WTC11 (cell line): ENCODE measurements at regions not wholly inside any gene's neighbourhood (a gene's known extent, or its start where the extent isn't known, plus 50 kb on each side); places are given as distances from the start of the nearest gene placed in this dataset.

ENCODE experiments used
- ATAC-seq: fragments of 200-7000 bp; cut with Tn5 transposase; 2 replicates; pipeline ENCODE4 v1.10.0; 2021; ENCODE audit warnings: mild to moderate bottlenecking, moderate library complexity
- CTCF ChIA-PET: fragments of 300-600 bp; sonication (Branson Sonifier 250); formaldehyde crosslinking; loops from one replicate; lab custom pipeline; 2021; ENCODE audit warnings: antibody characterized with exemption; lab: Charles Lee
- POLR2A ChIA-PET: fragments of 350-600 bp; sonication (Branson Sonifier 250); formaldehyde crosslinking; loops from one replicate; lab custom pipeline; 2021; ENCODE audit warnings: antibody characterized with exemption; lab: Charles Lee
- DNase-seq: peaks from one replicate; pipeline ENCODE4 v3.0.0; 2021; ENCODE audit warnings: low spot score
- H3K27ac Mint-ChIP-seq: 2 replicates; pipeline ENCODE4 v1.8.0; 2021; ENCODE audit warnings: mixed read lengths
- H3K27me3 Mint-ChIP-seq: 2 replicates; pipeline ENCODE4 v1.8.0; 2021; ENCODE audit warnings: low read depth, mild to moderate bottlenecking, moderate library complexity, mixed read lengths
- H3K36me3 Mint-ChIP-seq: 2 replicates; pipeline ENCODE4 v1.8.0; 2021; ENCODE audit warnings: mixed read lengths
- H3K4me1 Mint-ChIP-seq: 2 replicates; pipeline ENCODE4 v1.8.0; 2022; ENCODE audit warnings: mixed read lengths
- H3K4me3 Mint-ChIP-seq: 2 replicates; pipeline ENCODE4 v1.8.0; 2021; ENCODE audit warnings: mild to moderate bottlenecking, moderate library complexity, mixed read lengths
- H3K9me3 Mint-ChIP-seq: 2 replicates; pipeline ENCODE4 v1.8.0; 2021; ENCODE audit warnings: mixed read lengths
- HMGA2 ChIP-seq: fragments of 250-450 bp; sonication (Bioruptor Pico); IDR thresholded peaks from 2 replicates; pipeline ENCODE4 v1.4.0; 2021; ENCODE audit warnings: mild to moderate bottlenecking, moderate library complexity
- JAZF1 ChIP-seq: fragments of 250-450 bp; sonication (Bioruptor Pico); IDR thresholded peaks from 2 replicates; pipeline ENCODE4 v1.9.0; 2021; ENCODE audit warnings: moderate library complexity, mild to moderate bottlenecking, inconsistent platforms
- MYBL2 ChIP-seq: sonication (generic); formaldehyde crosslinking; IDR thresholded peaks from 2 replicates; pipeline ENCODE4 v1.8.1; 2023; ENCODE audit warnings: mild to moderate bottlenecking, moderate library complexity, missing genetic modification reagents
- OVOL2 ChIP-seq: fragments of 250-450 bp; sonication (Bioruptor Pico); IDR thresholded peaks from 2 replicates; pipeline ENCODE4 v1.9.0; 2021; ENCODE audit warnings: mild to moderate bottlenecking, borderline replicate concordance
- PRRX2 ChIP-seq: fragments of 250-450 bp; sonication (Bioruptor Pico); IDR thresholded peaks from 2 replicates; pipeline ENCODE4 v1.8.0; 2021; ENCODE audit warnings: mild to moderate bottlenecking
- TF ChIP-seq, protein P1 (sequence below): sonication (generic); formaldehyde crosslinking; IDR thresholded peaks from 2 replicates; pipeline ENCODE4 v1.8.1; 2022; ENCODE audit warnings: low read depth, mild to moderate bottlenecking, moderate library complexity, missing genetic modification reagents, borderline replicate concordance
- TF ChIP-seq, protein P2 (sequence below): sonication (generic); formaldehyde crosslinking; IDR thresholded peaks from 2 replicates; pipeline ENCODE4 v1.8.1; 2023; ENCODE audit warnings: mild to moderate bottlenecking, missing genetic modification reagents
- TF ChIP-seq, protein P3 (sequence below): sonication (generic); formaldehyde crosslinking; IDR thresholded peaks from 2 replicates; pipeline ENCODE4 v1.8.0; 2023; ENCODE audit warnings: missing genetic modification reagents
- TF ChIP-seq, protein P4 (sequence below): fragments of 250-450 bp; sonication (Bioruptor Pico); IDR thresholded peaks from 2 replicates; pipeline ENCODE4 v1.9.0; 2021; ENCODE audit warnings: mild to moderate bottlenecking
- TF ChIP-seq, protein P5 (sequence below): sonication (generic); formaldehyde crosslinking; IDR thresholded peaks from 2 replicates; pipeline ENCODE4 v1.8.1; 2023; ENCODE audit warnings: mild to moderate bottlenecking, missing genetic modification reagents, moderate library complexity
- TF ChIP-seq, protein P6 (sequence below): sonication (generic); formaldehyde crosslinking; IDR thresholded peaks from 2 replicates; pipeline ENCODE4 v1.8.1; 2023; ENCODE audit warnings: mild to moderate bottlenecking, moderate library complexity, missing genetic modification reagents
- TF ChIP-seq, protein P7 (sequence below): sonication (generic); formaldehyde crosslinking; conservative IDR thresholded peaks from 2 replicates; pipeline ENCODE4 v1.8.1; 2023; ENCODE audit warnings: mild to moderate bottlenecking, low read depth, missing genetic modification reagents, moderate library complexity
- TF ChIP-seq, protein P8 (sequence below): sonication (generic); formaldehyde crosslinking; IDR thresholded peaks from 2 replicates; pipeline ENCODE4 v1.8.0; 2022; ENCODE audit warnings: mild to moderate bottlenecking, missing genetic modification reagents
- TF ChIP-seq, protein P9 (sequence below): sonication (generic); formaldehyde crosslinking; IDR thresholded peaks from 2 replicates; pipeline ENCODE4 v1.8.1; 2023; ENCODE audit warnings: mild to moderate bottlenecking, missing genetic modification reagents

DNA sequence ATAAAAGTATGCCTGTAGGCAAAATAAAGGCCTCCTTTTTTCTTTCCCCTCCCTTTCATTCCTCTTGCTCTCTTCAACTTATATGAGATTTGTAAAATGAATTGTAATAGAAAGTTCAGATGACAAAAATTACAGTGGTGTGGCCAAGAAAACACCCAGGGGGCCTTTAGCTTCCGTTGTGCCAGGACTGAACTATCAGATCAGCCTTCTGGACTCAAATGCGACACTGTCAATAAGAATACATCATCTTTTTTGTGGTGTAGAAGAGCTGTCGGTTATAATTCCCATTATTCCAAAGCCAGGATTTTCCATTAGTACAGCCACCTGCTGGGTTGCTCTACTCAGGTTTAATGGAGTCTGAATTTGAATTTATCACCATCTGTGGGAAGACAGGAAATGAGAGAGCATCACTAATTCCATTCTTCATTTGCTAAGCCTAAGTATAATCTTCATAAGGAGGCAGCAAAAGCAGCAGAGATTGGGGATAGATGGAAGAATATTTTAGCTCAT is 443.4 kb downstream of the ANXA1 start:
- Mint-ChIP-seq H3K4me1 (peaks cover 42% of the 10 kb centered on the region), H3K9me3 (no peaks in the 10 kb centered on the region), H3K27ac (no peak overlapping the region), H3K36me3 (no peaks in the 10 kb centered on the region), H3K4me3 (no peak overlapping the region), H3K27me3 (no peaks in the 10 kb centered on the region)
- TF ChIP-seq, protein P1, sequence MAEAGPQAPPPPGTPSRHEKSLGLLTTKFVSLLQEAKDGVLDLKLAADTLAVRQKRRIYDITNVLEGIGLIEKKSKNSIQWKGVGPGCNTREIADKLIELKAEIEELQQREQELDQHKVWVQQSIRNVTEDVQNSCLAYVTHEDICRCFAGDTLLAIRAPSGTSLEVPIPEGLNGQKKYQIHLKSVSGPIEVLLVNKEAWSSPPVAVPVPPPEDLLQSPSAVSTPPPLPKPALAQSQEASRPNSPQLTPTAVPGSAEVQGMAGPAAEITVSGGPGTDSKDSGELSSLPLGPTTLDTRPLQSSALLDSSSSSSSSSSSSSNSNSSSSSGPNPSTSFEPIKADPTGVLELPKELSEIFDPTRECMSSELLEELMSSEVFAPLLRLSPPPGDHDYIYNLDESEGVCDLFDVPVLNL (CRISPR knock-in tag), result no peak
- TF ChIP-seq, protein P2, sequence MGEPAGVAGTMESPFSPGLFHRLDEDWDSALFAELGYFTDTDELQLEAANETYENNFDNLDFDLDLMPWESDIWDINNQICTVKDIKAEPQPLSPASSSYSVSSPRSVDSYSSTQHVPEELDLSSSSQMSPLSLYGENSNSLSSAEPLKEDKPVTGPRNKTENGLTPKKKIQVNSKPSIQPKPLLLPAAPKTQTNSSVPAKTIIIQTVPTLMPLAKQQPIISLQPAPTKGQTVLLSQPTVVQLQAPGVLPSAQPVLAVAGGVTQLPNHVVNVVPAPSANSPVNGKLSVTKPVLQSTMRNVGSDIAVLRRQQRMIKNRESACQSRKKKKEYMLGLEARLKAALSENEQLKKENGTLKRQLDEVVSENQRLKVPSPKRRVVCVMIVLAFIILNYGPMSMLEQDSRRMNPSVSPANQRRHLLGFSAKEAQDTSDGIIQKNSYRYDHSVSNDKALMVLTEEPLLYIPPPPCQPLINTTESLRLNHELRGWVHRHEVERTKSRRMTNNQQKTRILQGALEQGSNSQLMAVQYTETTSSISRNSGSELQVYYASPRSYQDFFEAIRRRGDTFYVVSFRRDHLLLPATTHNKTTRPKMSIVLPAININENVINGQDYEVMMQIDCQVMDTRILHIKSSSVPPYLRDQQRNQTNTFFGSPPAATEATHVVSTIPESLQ, result no peak
- TF ChIP-seq OVOL2, result no peak
- TF ChIP-seq, protein P3, sequence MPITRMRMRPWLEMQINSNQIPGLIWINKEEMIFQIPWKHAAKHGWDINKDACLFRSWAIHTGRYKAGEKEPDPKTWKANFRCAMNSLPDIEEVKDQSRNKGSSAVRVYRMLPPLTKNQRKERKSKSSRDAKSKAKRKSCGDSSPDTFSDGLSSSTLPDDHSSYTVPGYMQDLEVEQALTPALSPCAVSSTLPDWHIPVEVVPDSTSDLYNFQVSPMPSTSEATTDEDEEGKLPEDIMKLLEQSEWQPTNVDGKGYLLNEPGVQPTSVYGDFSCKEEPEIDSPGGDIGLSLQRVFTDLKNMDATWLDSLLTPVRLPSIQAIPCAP, result no peak
- TF ChIP-seq, protein P4, sequence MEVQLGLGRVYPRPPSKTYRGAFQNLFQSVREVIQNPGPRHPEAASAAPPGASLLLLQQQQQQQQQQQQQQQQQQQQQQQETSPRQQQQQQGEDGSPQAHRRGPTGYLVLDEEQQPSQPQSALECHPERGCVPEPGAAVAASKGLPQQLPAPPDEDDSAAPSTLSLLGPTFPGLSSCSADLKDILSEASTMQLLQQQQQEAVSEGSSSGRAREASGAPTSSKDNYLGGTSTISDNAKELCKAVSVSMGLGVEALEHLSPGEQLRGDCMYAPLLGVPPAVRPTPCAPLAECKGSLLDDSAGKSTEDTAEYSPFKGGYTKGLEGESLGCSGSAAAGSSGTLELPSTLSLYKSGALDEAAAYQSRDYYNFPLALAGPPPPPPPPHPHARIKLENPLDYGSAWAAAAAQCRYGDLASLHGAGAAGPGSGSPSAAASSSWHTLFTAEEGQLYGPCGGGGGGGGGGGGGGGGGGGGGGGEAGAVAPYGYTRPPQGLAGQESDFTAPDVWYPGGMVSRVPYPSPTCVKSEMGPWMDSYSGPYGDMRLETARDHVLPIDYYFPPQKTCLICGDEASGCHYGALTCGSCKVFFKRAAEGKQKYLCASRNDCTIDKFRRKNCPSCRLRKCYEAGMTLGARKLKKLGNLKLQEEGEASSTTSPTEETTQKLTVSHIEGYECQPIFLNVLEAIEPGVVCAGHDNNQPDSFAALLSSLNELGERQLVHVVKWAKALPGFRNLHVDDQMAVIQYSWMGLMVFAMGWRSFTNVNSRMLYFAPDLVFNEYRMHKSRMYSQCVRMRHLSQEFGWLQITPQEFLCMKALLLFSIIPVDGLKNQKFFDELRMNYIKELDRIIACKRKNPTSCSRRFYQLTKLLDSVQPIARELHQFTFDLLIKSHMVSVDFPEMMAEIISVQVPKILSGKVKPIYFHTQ (CRISPR knock-in tag), result no peak
- POLR2A ChIA-PET, result no interaction called here
- ATAC-seq, result no peak
- no peak for DNase-seq
- CTCF ChIA-PET, result no interaction called here

DNA sequence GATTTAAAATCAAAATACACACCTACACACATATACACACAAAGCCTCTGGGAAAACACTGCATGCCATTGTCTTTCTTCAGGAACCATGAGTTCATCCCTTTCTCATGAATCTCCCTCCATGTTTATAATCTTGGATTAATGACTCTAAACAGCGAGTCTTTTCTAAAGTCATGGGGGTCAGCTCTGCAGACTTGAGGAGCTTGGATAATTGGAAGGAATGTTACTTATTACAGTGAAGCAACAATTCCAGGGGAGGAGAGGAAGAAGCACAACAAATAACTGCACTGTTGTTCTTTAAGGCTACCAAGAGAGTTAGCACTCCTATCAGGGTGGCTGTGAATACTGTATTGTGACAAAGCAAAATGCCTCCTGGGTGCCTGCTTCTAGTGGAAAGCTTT is 444.7 kb downstream of the ANXA1 start:
- ATAC-seq, result no peak
- Mint-ChIP-seq H3K4me3 (no peak overlapping the region), H3K4me1 (peaks cover 36% of the 10 kb centered on the region), H3K9me3 (no peaks in the 10 kb centered on the region), H3K27me3 (no peaks in the 10 kb centered on the region), H3K36me3 (no peaks in the 10 kb centered on the region), H3K27ac (peak overlapping the region; percentile 13; the same call in 1 of the 2 replicates)
- no peak for DNase-seq
- CTCF ChIA-PET, result interaction anchor here (0.6 kb wide), 1 partner anchor 1111 kb away, joined by 3 read pairs; no protein-coding TSS in a partner anchor
- POLR2A ChIA-PET, result no interaction called here
- TF ChIP-seq JAZF1 (CRISPR knock-in tag), result no peak
- TF ChIP-seq, protein P5, sequence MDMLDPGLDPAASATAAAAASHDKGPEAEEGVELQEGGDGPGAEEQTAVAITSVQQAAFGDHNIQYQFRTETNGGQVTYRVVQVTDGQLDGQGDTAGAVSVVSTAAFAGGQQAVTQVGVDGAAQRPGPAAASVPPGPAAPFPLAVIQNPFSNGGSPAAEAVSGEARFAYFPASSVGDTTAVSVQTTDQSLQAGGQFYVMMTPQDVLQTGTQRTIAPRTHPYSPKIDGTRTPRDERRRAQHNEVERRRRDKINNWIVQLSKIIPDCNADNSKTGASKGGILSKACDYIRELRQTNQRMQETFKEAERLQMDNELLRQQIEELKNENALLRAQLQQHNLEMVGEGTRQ, result no peak
- TF ChIP-seq HMGA2 (CRISPR knock-in tag), result no peak
- no peak for TF ChIP-seq PRRX2 (CRISPR knock-in tag)
- TF ChIP-seq, protein P4 (CRISPR knock-in tag), result no peak
- TF ChIP-seq, protein P6, sequence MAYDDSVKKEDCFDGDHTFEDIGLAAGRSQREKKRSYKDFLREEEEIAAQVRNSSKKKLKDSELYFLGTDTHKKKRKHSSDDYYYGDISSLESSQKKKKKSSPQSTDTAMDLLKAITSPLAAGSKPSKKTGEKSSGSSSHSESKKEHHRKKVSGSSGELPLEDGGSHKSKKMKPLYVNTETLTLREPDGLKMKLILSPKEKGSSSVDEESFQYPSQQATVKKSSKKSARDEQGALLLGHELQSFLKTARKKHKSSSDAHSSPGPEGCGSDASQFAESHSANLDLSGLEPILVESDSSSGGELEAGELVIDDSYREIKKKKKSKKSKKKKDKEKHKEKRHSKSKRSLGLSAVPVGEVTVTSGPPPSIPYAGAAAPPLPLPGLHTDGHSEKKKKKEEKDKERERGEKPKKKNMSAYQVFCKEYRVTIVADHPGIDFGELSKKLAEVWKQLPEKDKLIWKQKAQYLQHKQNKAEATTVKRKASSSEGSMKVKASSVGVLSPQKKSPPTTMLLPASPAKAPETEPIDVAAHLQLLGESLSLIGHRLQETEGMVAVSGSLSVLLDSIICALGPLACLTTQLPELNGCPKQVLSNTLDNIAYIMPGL (CRISPR knock-in tag), result no peak
- TF ChIP-seq, protein P7, sequence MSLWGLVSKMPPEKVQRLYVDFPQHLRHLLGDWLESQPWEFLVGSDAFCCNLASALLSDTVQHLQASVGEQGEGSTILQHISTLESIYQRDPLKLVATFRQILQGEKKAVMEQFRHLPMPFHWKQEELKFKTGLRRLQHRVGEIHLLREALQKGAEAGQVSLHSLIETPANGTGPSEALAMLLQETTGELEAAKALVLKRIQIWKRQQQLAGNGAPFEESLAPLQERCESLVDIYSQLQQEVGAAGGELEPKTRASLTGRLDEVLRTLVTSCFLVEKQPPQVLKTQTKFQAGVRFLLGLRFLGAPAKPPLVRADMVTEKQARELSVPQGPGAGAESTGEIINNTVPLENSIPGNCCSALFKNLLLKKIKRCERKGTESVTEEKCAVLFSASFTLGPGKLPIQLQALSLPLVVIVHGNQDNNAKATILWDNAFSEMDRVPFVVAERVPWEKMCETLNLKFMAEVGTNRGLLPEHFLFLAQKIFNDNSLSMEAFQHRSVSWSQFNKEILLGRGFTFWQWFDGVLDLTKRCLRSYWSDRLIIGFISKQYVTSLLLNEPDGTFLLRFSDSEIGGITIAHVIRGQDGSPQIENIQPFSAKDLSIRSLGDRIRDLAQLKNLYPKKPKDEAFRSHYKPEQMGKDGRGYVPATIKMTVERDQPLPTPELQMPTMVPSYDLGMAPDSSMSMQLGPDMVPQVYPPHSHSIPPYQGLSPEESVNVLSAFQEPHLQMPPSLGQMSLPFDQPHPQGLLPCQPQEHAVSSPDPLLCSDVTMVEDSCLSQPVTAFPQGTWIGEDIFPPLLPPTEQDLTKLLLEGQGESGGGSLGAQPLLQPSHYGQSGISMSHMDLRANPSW (CRISPR knock-in tag), result no peak
- TF ChIP-seq MYBL2 (CRISPR knock-in tag), result no peak
- TF ChIP-seq, protein P8, sequence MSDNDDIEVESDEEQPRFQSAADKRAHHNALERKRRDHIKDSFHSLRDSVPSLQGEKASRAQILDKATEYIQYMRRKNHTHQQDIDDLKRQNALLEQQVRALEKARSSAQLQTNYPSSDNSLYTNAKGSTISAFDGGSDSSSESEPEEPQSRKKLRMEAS (CRISPR knock-in tag), result no peak
- TF ChIP-seq, protein P2, result no peak
- TF ChIP-seq, protein P9, sequence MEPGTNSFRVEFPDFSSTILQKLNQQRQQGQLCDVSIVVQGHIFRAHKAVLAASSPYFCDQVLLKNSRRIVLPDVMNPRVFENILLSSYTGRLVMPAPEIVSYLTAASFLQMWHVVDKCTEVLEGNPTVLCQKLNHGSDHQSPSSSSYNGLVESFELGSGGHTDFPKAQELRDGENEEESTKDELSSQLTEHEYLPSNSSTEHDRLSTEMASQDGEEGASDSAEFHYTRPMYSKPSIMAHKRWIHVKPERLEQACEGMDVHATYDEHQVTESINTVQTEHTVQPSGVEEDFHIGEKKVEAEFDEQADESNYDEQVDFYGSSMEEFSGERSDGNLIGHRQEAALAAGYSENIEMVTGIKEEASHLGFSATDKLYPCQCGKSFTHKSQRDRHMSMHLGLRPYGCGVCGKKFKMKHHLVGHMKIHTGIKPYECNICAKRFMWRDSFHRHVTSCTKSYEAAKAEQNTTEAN, result no peak
